Left ventricle myocardium inferior (tissue), 1 donor: ENCODE measurements at regions not wholly inside any gene's neighbourhood (a gene's known extent, or its start where the extent isn't known, plus 50 kb on each side); places are given as distances from the start of the nearest gene placed in this dataset.

ENCODE experiments used
- DNase-seq: peaks from one replicate; pipeline ENCODE4 v3.0.0-alpha.2; 2020
- H3K27ac ChIP-seq: fragments of 200-600 bp; replicated peaks from 2 replicates; pipeline ENCODE4 v1.8.0; 2021
- H3K27me3 ChIP-seq: fragments of 200-600 bp; 2 replicates; pipeline ENCODE4 v1.8.0; 2021; ENCODE audit warnings: low read depth
- H3K36me3 ChIP-seq: fragments of 200-600 bp; 2 replicates; pipeline ENCODE4 v1.8.0; 2021
- H3K4me1 ChIP-seq: fragments of 200-600 bp; 2 replicates; pipeline ENCODE4 v1.8.0; 2021
- H3K4me3 ChIP-seq: fragments of 200-600 bp; 2 replicates; pipeline ENCODE4 v1.8.0; 2021; ENCODE audit warnings: mild to moderate bottlenecking, moderate library complexity
- H3K9me3 ChIP-seq: fragments of 200-600 bp; replicated peaks from 2 replicates; pipeline ENCODE4 v1.8.0; 2021
- intact Hi-C: fragments of 100-400 bp; cut with micrococcal nuclease; formaldehyde crosslinking; loops from one replicate; pipeline ENCODE4 v1.11.0; 2022
- TF ChIP-seq, protein P1 (sequence below): fragments of 200-600 bp; IDR thresholded peaks from 2 replicates; pipeline ENCODE4 v1.8.0; 2021; ENCODE audit warnings: antibody characterized with exemption, mild to moderate bottlenecking, borderline replicate concordance
- donor health status: DM: no; HTN: yes; CAD: no; lungs with severe emphysema.

GRCh38 chrX:69298466-69299140 is 133.3 kb upstream of the PJA1 start:
- no peak for DNase-seq
- no peaks in the 10 kb centered on the region for H3K36me3 ChIP-seq
- H3K27me3 ChIP-seq = peaks cover under 1% of the 10 kb centered on the region
- TF ChIP-seq, protein P1, sequence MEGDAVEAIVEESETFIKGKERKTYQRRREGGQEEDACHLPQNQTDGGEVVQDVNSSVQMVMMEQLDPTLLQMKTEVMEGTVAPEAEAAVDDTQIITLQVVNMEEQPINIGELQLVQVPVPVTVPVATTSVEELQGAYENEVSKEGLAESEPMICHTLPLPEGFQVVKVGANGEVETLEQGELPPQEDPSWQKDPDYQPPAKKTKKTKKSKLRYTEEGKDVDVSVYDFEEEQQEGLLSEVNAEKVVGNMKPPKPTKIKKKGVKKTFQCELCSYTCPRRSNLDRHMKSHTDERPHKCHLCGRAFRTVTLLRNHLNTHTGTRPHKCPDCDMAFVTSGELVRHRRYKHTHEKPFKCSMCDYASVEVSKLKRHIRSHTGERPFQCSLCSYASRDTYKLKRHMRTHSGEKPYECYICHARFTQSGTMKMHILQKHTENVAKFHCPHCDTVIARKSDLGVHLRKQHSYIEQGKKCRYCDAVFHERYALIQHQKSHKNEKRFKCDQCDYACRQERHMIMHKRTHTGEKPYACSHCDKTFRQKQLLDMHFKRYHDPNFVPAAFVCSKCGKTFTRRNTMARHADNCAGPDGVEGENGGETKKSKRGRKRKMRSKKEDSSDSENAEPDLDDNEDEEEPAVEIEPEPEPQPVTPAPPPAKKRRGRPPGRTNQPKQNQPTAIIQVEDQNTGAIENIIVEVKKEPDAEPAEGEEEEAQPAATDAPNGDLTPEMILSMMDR = no peak
- H3K9me3 ChIP-seq = no peaks in the 10 kb centered on the region
- H3K4me3 ChIP-seq = no peak overlapping the region
- no peaks in the 10 kb centered on the region for H3K4me1 ChIP-seq
- H3K27ac ChIP-seq = no peak overlapping the region
- intact Hi-C loops = no loop called here

DNA sequence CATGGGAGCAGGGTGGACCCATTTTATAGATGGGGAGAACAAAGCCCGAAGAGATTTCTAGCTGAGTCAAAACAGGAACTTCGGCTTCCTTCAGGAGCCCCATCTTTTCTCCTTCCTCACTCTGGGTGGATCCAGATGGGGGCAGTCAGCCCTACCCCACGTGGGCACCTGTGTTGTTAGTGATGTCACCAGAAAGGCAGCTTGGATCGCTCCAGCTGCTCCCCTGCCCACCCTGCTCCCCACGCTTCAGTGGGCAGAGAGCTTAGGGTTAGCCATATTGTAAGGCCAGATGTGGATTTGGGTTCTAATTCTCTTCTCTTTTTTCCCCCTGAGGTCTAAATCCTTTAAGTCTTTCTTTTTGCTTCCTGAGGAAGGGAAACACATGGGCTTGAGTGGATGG is 132.3 kb upstream of the PJA1 start:
- Histone ChIP-seq H3K4me3 (no peak overlapping the region), H3K4me1 (no peaks in the 10 kb centered on the region), H3K27ac (no peak overlapping the region), H3K27me3 (no peaks in the 10 kb centered on the region), H3K36me3 (no peaks in the 10 kb centered on the region), H3K9me3 (no peaks in the 10 kb centered on the region)
- TF ChIP-seq, protein P1 = no peak
- intact Hi-C loops = no loop called here
- no peak for DNase-seq

DNA sequence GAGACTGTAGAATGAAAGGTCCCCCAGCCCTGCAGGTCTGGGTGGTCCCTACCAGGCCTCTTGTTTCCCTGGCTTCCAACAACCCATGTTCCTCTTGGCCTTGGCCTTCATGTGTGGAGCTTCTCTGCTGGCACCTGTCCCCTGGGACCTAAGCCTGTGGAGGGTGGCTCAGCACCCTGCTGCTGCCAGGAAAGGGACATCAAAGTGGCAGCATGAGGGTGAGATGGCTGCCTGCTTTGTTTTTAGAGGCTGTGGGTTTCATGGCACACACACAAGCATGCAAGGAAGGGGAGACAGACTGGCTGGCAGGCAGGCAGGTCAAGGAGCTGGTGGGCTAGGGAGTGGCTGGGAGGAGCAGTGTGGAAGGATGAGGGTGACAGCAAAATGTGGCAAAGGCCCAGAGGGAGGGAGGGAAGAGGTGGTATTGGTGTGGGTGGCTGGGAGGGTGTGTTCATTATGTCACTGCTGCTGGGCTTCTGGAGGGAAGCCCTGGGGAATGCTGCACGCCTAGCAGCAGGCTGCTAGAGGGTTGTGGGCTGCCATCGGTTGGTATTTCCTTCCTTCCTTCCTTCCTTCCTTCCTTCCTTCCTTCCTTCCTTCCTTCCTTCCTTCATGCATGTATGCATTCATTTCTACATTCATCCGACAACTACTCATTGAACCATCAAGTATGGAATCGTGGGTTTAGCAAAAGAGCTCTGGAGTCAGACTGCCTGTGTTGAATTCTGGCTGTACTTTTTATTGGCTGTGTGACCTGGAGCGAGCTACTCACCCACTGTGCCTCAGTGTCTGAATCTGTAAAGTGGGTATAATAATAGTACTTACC is 128.7 kb upstream of the PJA1 start:
- Histone ChIP-seq H3K27ac (no peak overlapping the region), H3K36me3 (no peaks in the 10 kb centered on the region), H3K4me3 (no peak overlapping the region), H3K27me3 (no peaks in the 10 kb centered on the region), H3K9me3 (no peaks in the 10 kb centered on the region), H3K4me1 (no peaks in the 10 kb centered on the region)
- DNase-seq = no peak
- intact Hi-C loops = no loop called here
- TF ChIP-seq, protein P1 = no peak

DNA sequence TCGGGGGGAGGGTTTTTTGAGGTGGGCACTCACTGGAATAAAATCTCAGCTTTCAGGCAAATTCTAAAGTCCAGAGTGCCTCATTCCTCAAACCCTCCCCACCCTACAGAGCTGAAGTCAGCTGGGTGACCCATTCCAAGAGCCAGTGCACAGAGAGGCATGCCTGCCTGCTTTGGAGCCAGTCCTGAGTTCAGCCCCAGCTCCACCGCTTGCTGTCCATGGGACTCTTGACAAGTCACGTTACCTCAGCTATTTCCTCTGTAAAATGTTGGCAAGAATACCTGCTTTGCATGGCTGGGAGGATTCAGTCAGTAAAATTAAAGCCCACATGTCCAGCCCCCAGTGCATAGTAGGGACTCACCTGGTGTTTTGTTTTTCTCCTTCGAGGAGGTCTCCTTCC is 125.9 kb upstream of the PJA1 start:
- Histone ChIP-seq H3K4me3 (no peak overlapping the region), H3K27ac (no peak overlapping the region), H3K27me3 (no peaks in the 10 kb centered on the region), H3K4me1 (peaks cover 3% of the 10 kb centered on the region), H3K36me3 (no peaks in the 10 kb centered on the region), H3K9me3 (no peaks in the 10 kb centered on the region)
- no peak for DNase-seq
- TF ChIP-seq, protein P1 = no peak
- intact Hi-C loops = no loop called here

- peaks cover 7% of the 10 kb centered on the region for H3K4me1 ChIP-seq
- H3K4me3 ChIP-seq = no peak overlapping the region
- H3K27me3 ChIP-seq = no peaks in the 10 kb centered on the region
These were observed 125.0 kb upstream of the PJA1 start for GRCh38 chrX:69290292-69290691.

More at GRCh38 chrX:69290292-69290691, 125.0 kb upstream of the PJA1 start:
- Histone ChIP-seq H3K9me3 (no peaks in the 10 kb centered on the region), H3K27ac (no peak overlapping the region), H3K36me3 (no peaks in the 10 kb centered on the region)
- TF ChIP-seq, protein P1 = no peak
- DNase-seq = no peak
- intact Hi-C loops = no loop called here
